DOHH2 (cell line): ENCODE measurements at regions not wholly inside any gene's neighbourhood (a gene's known extent, or its start where the extent isn't known, plus 50 kb on each side); places are given as distances from the start of the nearest gene placed in this dataset.

ENCODE experiments used
- EZH2phosphoT487 ChIP-seq: fragments of 200-600 bp; sonication (generic); IDR thresholded peaks from 2 replicates; pipeline ENCODE4 v1.6.1; 2017; ENCODE audit warnings: borderline replicate concordance, mild to moderate bottlenecking, antibody characterized with exemption, low read length, moderate library complexity, mixed read lengths
- TF ChIP-seq, protein P1 (sequence below): fragments of 200-600 bp; sonication (generic); IDR thresholded peaks from one replicate; pipeline ENCODE4 v1.5.1; 2014; ENCODE audit warnings: antibody characterized with exemption, mild to moderate bottlenecking, low read depth, low read length; ENCODE audit not compliant: poor library complexity, severe bottlenecking

DNA sequence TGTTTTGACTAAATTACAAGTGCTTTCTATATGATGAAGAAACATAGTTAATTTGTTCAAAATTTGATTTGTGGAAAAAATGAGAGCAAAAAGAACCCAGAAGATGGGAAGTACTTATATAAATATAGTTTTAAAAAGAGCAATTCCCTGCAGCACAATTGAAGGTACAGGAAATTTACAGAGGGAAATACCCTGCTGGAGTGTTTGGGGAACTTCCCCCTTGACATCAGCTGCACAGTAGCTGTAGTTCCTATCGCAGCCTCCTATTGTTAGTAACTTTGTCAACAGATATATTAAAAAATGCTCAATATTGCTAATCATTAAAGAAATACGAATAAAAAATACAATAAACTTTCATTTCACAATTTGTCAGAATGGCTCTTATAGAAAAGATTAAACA lies 1118.8 kb upstream of the ZEB2 start:
- TF ChIP-seq, protein P1, sequence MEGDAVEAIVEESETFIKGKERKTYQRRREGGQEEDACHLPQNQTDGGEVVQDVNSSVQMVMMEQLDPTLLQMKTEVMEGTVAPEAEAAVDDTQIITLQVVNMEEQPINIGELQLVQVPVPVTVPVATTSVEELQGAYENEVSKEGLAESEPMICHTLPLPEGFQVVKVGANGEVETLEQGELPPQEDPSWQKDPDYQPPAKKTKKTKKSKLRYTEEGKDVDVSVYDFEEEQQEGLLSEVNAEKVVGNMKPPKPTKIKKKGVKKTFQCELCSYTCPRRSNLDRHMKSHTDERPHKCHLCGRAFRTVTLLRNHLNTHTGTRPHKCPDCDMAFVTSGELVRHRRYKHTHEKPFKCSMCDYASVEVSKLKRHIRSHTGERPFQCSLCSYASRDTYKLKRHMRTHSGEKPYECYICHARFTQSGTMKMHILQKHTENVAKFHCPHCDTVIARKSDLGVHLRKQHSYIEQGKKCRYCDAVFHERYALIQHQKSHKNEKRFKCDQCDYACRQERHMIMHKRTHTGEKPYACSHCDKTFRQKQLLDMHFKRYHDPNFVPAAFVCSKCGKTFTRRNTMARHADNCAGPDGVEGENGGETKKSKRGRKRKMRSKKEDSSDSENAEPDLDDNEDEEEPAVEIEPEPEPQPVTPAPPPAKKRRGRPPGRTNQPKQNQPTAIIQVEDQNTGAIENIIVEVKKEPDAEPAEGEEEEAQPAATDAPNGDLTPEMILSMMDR = no peak
- no peak for TF ChIP-seq EZH2phosphoT487
